Central memory CD8-positive, alpha-beta T cell (primary cell): ENCODE measurements at regions not wholly inside any gene's neighbourhood (a gene's known extent, or its start where the extent isn't known, plus 50 kb on each side); places are given as distances from the start of the nearest gene placed in this dataset.
"Not testable (repeated sequence)": the region's sequence is repeated elsewhere in the genome, so short reads cannot be mapped to it uniquely, and the experiment has no call there.

Source experiments
- ATAC-seq: fragments of 150-1000 bp; cut with Tn5 transposase; replicated peaks from 2 replicates; pipeline ENCODE4 v1.10.0; 2022; ENCODE audit warnings: mild to moderate bottlenecking, moderate FRiP score, moderate number of reproducible peaks; ENCODE audit not compliant: poor library complexity, severe bottlenecking; ENCODE audit errors: extremely low read depth
- DNase-seq, 2 donors: peaks; one replicate each; pipeline ENCODE4 v3.0.0; 2021; ENCODE audit warnings: low spot score in 2 of 2
- H3K27ac Mint-ChIP-seq: one replicate; pipeline ENCODE4 v1.8.0; 2022; ENCODE audit warnings: low read depth, mild to moderate bottlenecking, moderate library complexity, mixed read lengths
- H3K27me3 Mint-ChIP-seq: one replicate; pipeline ENCODE4 v1.8.0; 2022; ENCODE audit warnings: mixed read lengths
- H3K36me3 Mint-ChIP-seq: one replicate; pipeline ENCODE4 v1.8.0; 2022; ENCODE audit warnings: mild to moderate bottlenecking, moderate library complexity, mixed read lengths; ENCODE audit not compliant: insufficient read depth
- H3K4me1 Mint-ChIP-seq: one replicate; pipeline ENCODE4 v1.8.0; 2022; ENCODE audit warnings: mixed read lengths
- H3K4me3 Mint-ChIP-seq: one replicate; pipeline ENCODE4 v1.8.0; 2022; ENCODE audit warnings: mild to moderate bottlenecking, moderate library complexity, mixed read lengths
- H3K9me3 Mint-ChIP-seq: one replicate; pipeline ENCODE4 v1.8.0; 2022; ENCODE audit warnings: mixed read lengths

DNA sequence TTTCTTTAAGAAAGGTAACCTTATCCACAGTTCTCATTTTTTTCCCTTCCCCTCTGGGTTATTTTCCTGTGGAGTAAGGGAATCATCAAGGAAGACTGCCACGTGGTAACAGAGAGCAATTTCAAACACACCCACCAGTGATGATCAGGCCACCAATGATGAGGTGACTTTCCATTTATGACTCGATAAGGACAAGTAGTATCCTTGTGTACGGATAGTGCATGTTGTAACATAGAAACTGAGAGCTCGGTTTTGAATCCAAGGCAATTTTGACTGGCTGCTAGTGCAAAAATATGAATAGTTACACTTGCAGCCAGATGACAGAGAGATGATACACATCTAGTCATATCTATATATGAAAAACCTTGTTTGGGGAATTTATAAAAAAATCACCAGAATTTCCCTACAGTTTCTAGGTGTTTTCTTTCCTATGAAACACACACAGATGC lies 143.6 kb upstream of the TCF4 start:
- Mint-ChIP-seq H3K9me3 (peaks cover 24% of the 10 kb centered on the region), H3K27ac (no peak overlapping the region), H3K4me3 (no peak overlapping the region), H3K36me3 (no peaks in the 10 kb centered on the region), H3K27me3 (no peaks in the 10 kb centered on the region), H3K4me1 (no peaks in the 10 kb centered on the region)
- DNase-seq (no peak), ATAC-seq (no peak)

DNA sequence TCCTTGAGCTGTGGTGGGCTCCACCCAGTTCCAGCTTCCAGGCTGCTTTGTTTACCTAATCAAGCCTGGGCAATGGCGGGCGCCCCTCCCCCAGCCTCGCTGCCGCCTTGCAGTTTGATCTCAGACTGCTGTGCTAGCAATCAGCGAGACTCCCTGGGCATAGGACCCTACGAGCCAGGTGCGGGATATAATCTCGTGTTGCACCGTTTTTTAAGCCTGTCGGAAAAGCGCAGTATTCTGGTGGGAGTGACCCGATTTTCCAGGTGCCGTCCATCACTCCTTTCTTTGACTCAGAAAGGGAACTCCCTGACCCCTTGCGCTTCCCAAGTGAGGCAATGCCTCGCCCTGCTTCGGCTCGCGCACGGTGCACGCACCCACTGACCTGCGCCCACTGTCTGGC lies 133.0 kb upstream of the TCF4 start:
- ATAC-seq, H3K4me1 Mint-ChIP-seq, H3K9me3 Mint-ChIP-seq, H3K27ac Mint-ChIP-seq, H3K27me3 Mint-ChIP-seq, H3K4me3 Mint-ChIP-seq, DNase-seq, H3K36me3 Mint-ChIP-seq: not testable (repeated sequence)

DNA sequence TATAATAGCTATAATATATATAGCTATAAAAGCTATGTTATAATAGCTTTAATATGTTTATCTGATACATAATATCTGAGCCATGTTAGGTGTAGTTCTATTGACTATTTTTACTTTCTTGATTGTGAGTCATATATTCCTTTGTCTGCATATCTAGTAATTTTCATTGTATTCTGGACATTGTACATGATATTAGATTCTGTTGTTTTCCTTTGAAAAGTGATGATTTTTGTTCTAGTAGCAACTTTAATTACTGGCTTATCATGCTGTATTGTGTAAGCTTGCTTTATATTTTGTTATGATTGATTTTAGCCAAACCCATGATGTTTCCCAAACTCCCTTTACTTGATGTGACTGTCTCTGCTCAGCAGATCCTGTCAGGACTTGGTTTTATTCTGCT lies 125.7 kb upstream of the TCF4 start:
- H3K36me3 Mint-ChIP-seq: no peaks in the 10 kb centered on the region
- no peaks in the 10 kb centered on the region for H3K27me3 Mint-ChIP-seq
- H3K27ac Mint-ChIP-seq: no peak overlapping the region
- ATAC-seq (no peak), DNase-seq (no peak)
- no peak overlapping the region for H3K4me3 Mint-ChIP-seq
- H3K9me3 Mint-ChIP-seq: peaks cover 21% of the 10 kb centered on the region
- no peaks in the 10 kb centered on the region for H3K4me1 Mint-ChIP-seq

DNA sequence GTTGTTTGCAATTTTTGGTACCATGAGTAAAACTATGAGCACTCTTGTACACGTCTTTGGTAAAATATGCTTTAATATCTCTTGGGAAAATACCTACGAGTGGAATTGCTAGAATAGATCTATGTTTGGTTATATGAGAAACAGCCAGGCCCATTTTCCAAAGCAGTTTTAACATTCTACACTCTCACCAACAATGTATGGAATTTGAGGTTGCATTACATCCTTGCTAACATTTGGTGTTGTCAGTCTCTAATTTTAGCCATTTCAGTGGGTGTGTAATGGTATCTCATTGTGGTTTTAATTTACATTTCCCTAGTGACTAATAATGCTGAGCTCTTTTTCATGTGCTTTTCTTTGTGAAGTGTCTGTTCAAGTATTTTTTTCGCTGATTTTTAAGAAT lies 118.9 kb upstream of the TCF4 start:
- no peak overlapping the region for H3K4me3 Mint-ChIP-seq
- no peak overlapping the region for H3K27ac Mint-ChIP-seq
- ATAC-seq (peak; percentile 24), DNase-seq (no peak)
- no peaks in the 10 kb centered on the region for H3K27me3 Mint-ChIP-seq
- H3K36me3 Mint-ChIP-seq: no peaks in the 10 kb centered on the region
- no peaks in the 10 kb centered on the region for H3K4me1 Mint-ChIP-seq
- peaks cover 6% of the 10 kb centered on the region for H3K9me3 Mint-ChIP-seq

GRCh38 chr18:55699233-55699765 lies 111.3 kb upstream of the TCF4 start:
- ATAC-seq (no peak), DNase-seq (no peak)
- Mint-ChIP-seq H3K36me3 (no peaks in the 10 kb centered on the region), H3K4me3 (no peak overlapping the region), H3K9me3 (peaks cover 15% of the 10 kb centered on the region), H3K27ac (no peak overlapping the region), H3K4me1 (no peaks in the 10 kb centered on the region), H3K27me3 (no peaks in the 10 kb centered on the region)

DNA sequence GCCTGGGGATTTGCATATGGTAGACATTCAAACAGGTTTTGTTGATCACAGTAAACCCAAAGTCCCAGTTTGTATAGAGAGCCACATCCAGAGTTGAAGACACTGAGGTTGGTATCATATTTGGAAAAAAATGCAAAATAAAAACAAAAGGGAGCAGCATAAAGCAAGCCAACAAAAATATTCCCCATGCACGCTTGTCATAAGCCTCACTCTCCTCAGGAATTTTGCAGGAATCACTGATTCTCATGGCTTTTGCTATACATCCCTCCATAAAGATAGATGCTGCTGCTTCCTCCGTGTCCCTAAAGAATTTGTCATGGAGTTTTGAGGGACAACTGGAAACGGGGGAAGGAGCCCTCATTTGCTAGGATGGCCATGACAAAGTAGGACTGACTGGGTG lies 108.8 kb upstream of the TCF4 start:
- Mint-ChIP-seq H3K4me3 (no peak overlapping the region), H3K27ac (no peak overlapping the region), H3K36me3 (no peaks in the 10 kb centered on the region), H3K9me3 (peaks cover 18% of the 10 kb centered on the region), H3K4me1 (no peaks in the 10 kb centered on the region), H3K27me3 (no peaks in the 10 kb centered on the region)
- DNase-seq (no peak), ATAC-seq (no peak)

DNA sequence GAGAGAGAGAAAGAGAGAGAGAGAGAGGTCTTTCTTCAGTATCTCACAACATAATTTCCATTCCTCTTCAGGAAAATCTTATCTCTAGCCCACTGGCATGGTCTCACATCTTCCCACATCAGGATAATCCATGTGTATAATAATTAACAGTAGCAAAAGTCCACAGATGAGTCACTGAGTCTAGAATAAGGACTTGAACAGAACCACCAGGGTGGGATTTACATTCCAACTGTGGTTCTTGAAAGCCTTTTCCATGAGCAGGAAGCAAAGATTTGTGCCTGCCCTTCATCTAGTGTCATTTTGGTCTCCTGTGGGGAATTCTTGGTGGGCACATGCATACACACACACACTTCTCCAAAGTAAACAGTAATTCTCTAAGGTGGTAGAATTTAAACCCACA lies 107.1 kb upstream of the TCF4 start:
- no peak overlapping the region for H3K4me3 Mint-ChIP-seq
- ATAC-seq: no peak
- peaks cover 18% of the 10 kb centered on the region for H3K9me3 Mint-ChIP-seq

GRCh38 chr18:55694291-55694690 lies 106.3 kb upstream of the TCF4 start:
- Mint-ChIP-seq H3K36me3 (no peaks in the 10 kb centered on the region), H3K4me3 (no peak overlapping the region), H3K9me3 (peaks cover 22% of the 10 kb centered on the region), H3K4me1 (no peaks in the 10 kb centered on the region), H3K27ac (no peak overlapping the region), H3K27me3 (no peaks in the 10 kb centered on the region)
- no peak for ATAC-seq
- no peak for DNase-seq

More for the DNA sequence above, 107.1 kb upstream of the TCF4 start:
- DNase-seq: no peak
- H3K36me3 Mint-ChIP-seq: no peaks in the 10 kb centered on the region
- H3K4me1 Mint-ChIP-seq: no peaks in the 10 kb centered on the region
- H3K27ac Mint-ChIP-seq: no peak overlapping the region
- H3K27me3 Mint-ChIP-seq: no peaks in the 10 kb centered on the region

DNA sequence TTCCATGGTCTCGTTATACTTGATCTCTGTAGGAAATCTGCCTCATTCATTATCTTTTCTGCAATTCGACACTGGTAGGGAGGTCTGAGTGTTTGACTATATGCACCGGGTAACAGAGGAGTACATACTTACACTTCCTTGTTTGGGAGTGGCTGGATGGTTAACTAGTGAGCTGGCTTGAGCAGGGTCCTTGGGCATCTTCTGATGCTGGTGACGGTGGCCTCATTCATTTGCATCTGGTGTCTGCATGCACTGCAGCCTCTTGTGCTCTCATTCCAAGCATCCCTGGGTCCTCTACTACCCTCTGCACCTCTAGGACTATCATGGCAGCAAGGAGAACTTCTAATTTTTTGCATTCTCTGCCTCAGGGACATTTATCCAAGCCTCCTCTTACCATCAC lies 100.0 kb upstream of the TCF4 start:
- Mint-ChIP-seq H3K27me3 (no peaks in the 10 kb centered on the region), H3K4me3 (no peak overlapping the region), H3K36me3 (no peaks in the 10 kb centered on the region), H3K4me1 (no peaks in the 10 kb centered on the region), H3K9me3 (peaks cover 17% of the 10 kb centered on the region), H3K27ac (no peak overlapping the region)
- DNase-seq (no peak), ATAC-seq (no peak)

DNA sequence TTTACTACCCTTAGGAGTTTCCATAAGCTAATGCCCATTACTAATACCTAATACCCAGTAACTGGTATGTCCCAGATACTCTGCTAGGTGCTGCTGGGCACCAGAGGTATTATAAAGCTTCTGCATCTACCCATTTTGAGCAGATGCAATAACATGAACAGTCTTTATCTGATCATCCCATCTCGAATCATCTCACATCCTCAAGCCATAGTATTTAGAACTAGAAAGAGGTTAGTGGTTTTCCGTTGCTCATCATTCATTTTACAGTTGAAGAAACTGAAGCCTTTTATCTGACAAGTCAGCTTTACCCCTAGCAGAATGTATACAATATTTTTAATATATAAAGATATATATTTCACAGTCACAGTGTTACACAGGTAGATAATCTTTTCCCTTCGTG lies 99.1 kb upstream of the TCF4 start:
- Mint-ChIP-seq H3K27ac (no peak overlapping the region), H3K36me3 (no peaks in the 10 kb centered on the region), H3K4me3 (no peak overlapping the region), H3K27me3 (no peaks in the 10 kb centered on the region), H3K9me3 (peaks cover 17% of the 10 kb centered on the region), H3K4me1 (no peaks in the 10 kb centered on the region)
- no peak for DNase-seq
- ATAC-seq: no peak

- H3K27me3 Mint-ChIP-seq: no peaks in the 10 kb centered on the region
- H3K4me3 Mint-ChIP-seq: no peak overlapping the region
- no peaks in the 10 kb centered on the region for H3K4me1 Mint-ChIP-seq
- peaks cover 26% of the 10 kb centered on the region for H3K9me3 Mint-ChIP-seq
- H3K36me3 Mint-ChIP-seq: no peaks in the 10 kb centered on the region
- no peak overlapping the region for H3K27ac Mint-ChIP-seq
- DNase-seq: no peak
- no peak for ATAC-seq
These were observed 97.6 kb upstream of the TCF4 start for GRCh38 chr18:55685638-55686037.

DNA sequence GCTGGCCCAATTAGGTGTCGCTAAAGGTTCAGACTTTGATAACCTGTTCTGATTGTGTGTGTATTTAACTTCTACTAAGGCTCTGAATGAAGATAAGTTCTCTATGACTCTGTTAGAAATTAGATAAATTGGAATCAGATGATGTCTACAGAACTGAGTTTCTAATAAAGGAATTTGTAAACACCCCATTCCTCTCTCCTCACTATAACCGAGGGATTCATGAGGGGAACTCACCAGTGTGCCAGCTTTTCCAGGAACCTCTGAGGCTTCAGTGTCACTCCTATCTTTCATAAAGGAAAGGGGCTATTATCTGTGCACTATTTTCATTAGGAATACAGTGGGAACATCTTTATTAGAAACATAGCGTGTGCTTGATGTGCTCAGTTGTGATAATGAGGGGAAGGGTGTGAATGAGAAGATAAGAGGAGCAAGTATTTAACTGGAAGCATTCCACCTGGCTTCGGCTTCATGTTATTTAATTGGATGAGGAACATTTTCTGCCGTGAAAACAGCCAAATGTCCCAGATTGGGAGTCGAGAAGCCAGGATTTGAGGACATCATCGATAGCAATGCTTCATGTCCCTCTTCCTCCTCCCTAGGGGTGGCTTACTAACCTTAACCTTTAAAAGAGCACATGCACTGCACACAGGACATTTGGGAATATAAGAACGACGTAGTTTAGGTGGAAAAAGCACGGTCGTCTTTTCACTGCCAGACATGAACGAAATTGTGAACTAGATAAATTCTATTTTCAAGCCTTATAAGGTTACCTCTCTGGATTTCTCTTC lies 84.8 kb upstream of the TCF4 start:
- no peak overlapping the region for H3K4me3 Mint-ChIP-seq
- ATAC-seq: no peak
- peaks cover 31% of the 10 kb centered on the region for H3K9me3 Mint-ChIP-seq
- no peaks in the 10 kb centered on the region for H3K4me1 Mint-ChIP-seq
- H3K36me3 Mint-ChIP-seq: peaks cover 2% of the 10 kb centered on the region
- DNase-seq: no peak
- no peak overlapping the region for H3K27ac Mint-ChIP-seq
- H3K27me3 Mint-ChIP-seq: no peaks in the 10 kb centered on the region

DNA sequence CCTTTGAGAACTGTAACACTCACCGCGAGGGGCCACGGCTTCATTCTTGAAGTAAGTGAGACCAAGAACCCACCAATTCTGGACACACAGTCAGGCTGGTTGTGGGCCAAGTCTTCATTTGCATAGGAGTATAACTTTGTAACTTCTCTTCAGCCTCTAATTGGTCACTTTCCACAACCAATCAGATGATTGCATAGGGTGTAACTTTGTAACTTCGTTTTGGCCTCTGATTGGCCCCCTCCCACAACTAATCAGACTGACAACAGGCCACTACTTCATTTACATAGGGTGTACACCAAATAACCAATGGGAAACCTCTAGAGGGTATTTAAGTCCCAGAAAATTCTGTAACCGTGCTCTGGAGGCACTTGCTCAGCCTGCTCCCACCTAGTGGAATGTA lies 77.5 kb upstream of the TCF4 start:
- DNase-seq (no peak), ATAC-seq (no peak)
- Mint-ChIP-seq H3K36me3 (no peaks in the 10 kb centered on the region), H3K4me3 (no peak overlapping the region), H3K27me3 (no peaks in the 10 kb centered on the region), H3K27ac (no peak overlapping the region), H3K4me1 (no peaks in the 10 kb centered on the region), H3K9me3 (peaks cover 14% of the 10 kb centered on the region)
